ENCODE measurements at regions not wholly inside any gene's neighbourhood (a gene's known extent, or its start where the extent isn't known, plus 50 kb on each side); places are given as distances from the start of the nearest gene placed in this dataset.

DNA sequence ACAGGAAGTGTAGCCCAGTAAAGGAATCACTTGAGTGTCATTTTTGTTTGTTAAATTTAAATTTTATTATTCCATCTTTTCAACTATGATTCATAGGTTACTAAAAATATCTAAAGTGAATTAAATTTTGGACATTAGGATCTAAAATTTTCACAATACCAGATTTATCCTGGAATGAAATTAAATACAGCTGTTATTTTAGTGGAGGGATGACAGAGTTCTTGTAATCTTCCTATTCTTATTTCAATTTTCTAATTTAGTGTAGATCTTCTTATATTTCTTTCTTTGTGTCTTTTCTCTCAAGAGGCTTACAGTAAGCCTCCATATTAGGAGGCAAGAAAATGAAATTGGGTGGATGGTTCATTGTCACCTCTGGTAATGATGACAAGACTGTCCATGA is 167.9 kb upstream of the TNC start:
- H3K4me3 ChIP-seq (ENCODE audit: control insufficient read depth, low read depth, low read length), result no peak overlapping the region
- no peak for DNase-seq (ENCODE audit: low read depth)
- TF ChIP-seq, protein P1, sequence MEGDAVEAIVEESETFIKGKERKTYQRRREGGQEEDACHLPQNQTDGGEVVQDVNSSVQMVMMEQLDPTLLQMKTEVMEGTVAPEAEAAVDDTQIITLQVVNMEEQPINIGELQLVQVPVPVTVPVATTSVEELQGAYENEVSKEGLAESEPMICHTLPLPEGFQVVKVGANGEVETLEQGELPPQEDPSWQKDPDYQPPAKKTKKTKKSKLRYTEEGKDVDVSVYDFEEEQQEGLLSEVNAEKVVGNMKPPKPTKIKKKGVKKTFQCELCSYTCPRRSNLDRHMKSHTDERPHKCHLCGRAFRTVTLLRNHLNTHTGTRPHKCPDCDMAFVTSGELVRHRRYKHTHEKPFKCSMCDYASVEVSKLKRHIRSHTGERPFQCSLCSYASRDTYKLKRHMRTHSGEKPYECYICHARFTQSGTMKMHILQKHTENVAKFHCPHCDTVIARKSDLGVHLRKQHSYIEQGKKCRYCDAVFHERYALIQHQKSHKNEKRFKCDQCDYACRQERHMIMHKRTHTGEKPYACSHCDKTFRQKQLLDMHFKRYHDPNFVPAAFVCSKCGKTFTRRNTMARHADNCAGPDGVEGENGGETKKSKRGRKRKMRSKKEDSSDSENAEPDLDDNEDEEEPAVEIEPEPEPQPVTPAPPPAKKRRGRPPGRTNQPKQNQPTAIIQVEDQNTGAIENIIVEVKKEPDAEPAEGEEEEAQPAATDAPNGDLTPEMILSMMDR (IDR thresholded peaks at IDR 0.05; ENCODE audit: control insufficient read depth, insufficient read depth, low read depth, low read length, missing control alignments), result no peak

- H3K4me3 ChIP-seq (ENCODE audit: control insufficient read depth, low read depth, low read length), result no peak overlapping the region
- DNase-seq (ENCODE audit: low read depth), result no peak
- TF ChIP-seq, protein P1 (IDR thresholded peaks at IDR 0.05; ENCODE audit: control insufficient read depth, insufficient read depth, low read depth, low read length, missing control alignments), result no peak
These were observed 168.5 kb upstream of the TNC start for GRCh38 chr9:115286411-115286810.

DNA sequence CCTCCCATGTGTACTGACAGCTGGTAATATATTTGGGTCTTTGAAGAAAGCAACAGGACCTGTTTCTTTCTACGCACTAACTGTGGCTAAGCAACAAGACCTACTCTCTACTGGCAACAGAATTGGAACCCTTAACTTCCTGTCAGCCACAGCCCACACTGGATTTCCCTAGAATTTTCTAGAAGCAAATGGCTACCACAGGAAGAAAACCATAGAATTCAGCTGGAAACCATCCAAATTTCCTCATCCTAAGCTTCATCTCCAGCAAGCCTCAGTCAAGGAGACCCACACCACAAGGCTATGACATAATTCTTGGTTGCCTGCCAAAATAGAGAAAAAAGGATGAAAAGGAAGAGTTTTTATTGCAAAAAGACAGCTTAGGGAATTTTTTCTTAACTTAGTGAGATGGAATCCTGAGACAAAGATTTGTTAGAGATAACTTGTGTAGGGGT is 171.8 kb upstream of the TNC start:
- TF ChIP-seq, protein P1 (IDR thresholded peaks at IDR 0.05; ENCODE audit: control insufficient read depth, insufficient read depth, low read depth, low read length, missing control alignments), result no peak
- no peak overlapping the region for H3K4me3 ChIP-seq (ENCODE audit: control insufficient read depth, low read depth, low read length)
- DNase-seq (ENCODE audit: low read depth), result peak; percentile 41

GRCh38 chr9:115291841-115292240 is 173.9 kb upstream of the TNC start:
- H3K4me3 ChIP-seq (ENCODE audit: control insufficient read depth, low read depth, low read length), result no peak overlapping the region
- DNase-seq (ENCODE audit: low read depth), result no peak

DNA sequence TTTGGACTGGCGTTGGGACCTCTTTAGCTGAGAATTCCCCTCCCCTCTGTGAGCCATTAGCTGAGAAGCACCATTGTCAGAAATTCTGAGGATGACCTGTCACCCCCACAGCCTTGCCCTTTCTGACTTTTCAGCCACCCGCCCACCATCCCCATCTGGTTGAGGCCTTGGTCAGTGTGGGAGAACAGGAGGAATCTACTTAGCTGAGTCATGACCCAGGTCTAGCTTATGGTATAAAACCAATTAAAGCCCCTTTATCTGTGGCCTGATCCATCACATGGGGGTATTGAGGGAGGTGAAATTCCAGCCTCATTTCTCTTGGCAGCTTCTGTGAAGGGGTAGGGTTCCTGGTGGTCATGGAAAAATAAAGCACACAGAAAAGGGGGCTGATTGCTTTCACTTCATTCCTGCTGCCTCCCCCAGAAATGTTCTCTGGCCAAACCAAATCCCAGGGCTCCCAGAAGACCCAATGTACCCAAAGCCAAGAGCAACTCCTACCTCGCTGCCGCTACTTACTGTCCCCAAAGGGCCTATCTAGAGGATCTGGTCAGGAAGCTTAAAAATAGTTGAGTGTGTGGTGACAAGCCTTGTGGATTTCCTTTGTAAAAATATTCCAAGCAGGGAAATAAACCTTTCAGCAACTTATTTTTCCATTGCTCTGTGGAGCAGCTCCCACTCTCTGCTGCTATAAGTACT is 174.8 kb upstream of the TNC start:
- TF ChIP-seq, protein P1 (IDR thresholded peaks at IDR 0.05; ENCODE audit: control insufficient read depth, insufficient read depth, low read depth, low read length, missing control alignments), result no peak
- H3K4me3 ChIP-seq (ENCODE audit: control insufficient read depth, low read depth, low read length), result no peak overlapping the region
- no peak for DNase-seq (ENCODE audit: low read depth)

More at GRCh38 chr9:115291841-115292240, 173.9 kb upstream of the TNC start:
- TF ChIP-seq, protein P1 (IDR thresholded peaks at IDR 0.05; ENCODE audit: control insufficient read depth, insufficient read depth, low read depth, low read length, missing control alignments), result no peak

DNA sequence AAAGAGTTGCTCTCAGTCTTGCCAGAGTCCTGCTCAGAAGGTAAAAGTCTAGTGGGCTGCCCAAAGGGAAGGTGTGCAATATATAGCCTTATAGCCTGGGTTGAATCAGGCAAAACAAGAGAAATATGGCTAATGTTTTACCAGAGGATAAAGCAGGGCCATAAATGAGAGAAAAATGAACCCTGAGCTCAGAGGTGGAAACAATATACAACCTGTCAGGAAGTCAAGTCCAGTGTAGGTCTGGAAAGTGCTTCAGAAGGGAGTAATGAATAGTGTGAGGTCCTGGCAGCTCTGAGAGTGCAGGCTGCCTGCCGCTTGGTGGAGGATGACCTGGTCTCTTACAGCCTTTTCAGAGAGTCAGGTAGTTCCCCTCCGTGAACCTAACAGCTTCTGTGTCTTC is 177.8 kb upstream of the TNC start:
- DNase-seq (ENCODE audit: low read depth), result no peak
- no peak overlapping the region for H3K4me3 ChIP-seq (ENCODE audit: control insufficient read depth, low read depth, low read length)
- TF ChIP-seq, protein P1 (IDR thresholded peaks at IDR 0.05; ENCODE audit: control insufficient read depth, insufficient read depth, low read depth, low read length, missing control alignments), result no peak

Data from AG09309 (cell line).